GM23248 (cell line): ENCODE measurements at regions not wholly inside any gene's neighbourhood (a gene's known extent, or its start where the extent isn't known, plus 50 kb on each side); places are given as distances from the start of the nearest gene placed in this dataset.

Source experiments
- EZH2 ChIP-seq: fragments of 200-600 bp; sonication (generic); IDR thresholded peaks from 2 replicates; pipeline ENCODE4 v1.6.1; 2018; ENCODE audit warnings: antibody characterized with exemption, mild to moderate bottlenecking; ENCODE audit not compliant: insufficient read depth, poor library complexity, severe bottlenecking
- EZH2phosphoT487 ChIP-seq: fragments of 200-600 bp; sonication (generic); IDR thresholded peaks from 2 replicates; pipeline ENCODE4 v1.6.1; 2018; ENCODE audit warnings: antibody characterized with exemption, moderate library complexity, mild to moderate bottlenecking, low read depth; ENCODE audit not compliant: insufficient read depth

DNA sequence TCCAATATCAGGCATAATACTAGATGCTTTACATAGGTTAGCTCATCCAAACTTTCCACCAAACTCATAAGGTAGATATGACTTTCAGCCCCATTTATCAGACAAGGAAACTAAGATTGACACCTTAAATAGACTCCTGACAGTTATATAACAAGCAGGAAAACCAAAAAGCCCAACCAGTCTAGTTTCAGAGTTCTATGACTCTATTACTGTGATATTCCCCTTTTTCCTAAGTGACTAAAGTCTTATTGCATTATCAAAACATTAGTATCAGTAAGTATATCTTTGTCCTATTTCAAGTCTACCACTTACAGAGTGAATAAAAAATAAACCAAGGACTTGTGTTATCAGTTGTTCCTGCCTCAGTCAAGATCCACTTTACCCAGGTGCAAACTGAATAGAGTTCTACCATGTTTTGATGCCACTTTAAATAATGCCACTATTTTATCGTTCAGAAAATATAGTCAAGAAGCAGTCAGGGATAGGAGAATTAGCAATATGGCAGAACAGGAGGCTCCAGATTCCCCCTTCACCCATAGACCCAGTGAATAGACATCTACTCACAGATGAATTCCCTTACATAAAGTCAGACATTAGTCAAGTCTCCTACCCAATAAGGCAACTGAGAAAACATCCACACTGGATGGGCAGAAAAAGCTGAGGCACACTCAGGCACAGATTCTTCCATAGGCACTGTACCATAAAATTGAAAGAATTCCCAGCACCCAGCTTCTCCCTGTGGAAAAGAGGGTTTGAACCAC lies 74.1 kb downstream of the CRPPA start:
- TF ChIP-seq EZH2phosphoT487 (0 out of 2 replicates have a peak, but pooled peaks have one; percentile 24), EZH2 (no peak)
